ENCODE measurements at regions not wholly inside any gene's neighbourhood (a gene's known extent, or its start where the extent isn't known, plus 50 kb on each side); places are given as distances from the start of the nearest gene placed in this dataset.
A peak's percentile ranks its signal among the peaks of the same experiment; 100 is the strongest.
"Not testable (repeated sequence)": the region's sequence is repeated elsewhere in the genome, so short reads cannot be mapped to it uniquely, and the experiment has no call there.

- DNase-seq = no peak
- H3K9me3 ChIP-seq = no peaks in the 10 kb centered on the region
- H3K27ac ChIP-seq = no peak overlapping the region
- intact Hi-C loops (cut with DNase I; ENCODE audit: low total_unique reads) = no loop called here
- no peaks in the 10 kb centered on the region for H3K4me1 ChIP-seq
- no peaks in the 10 kb centered on the region for H3K36me3 ChIP-seq
- no peak for TF ChIP-seq POLR2A (IDR thresholded peaks at IDR 0.05)
- no peak for TF ChIP-seq CTCF (IDR thresholded peaks at IDR 0.05)
- H3K27me3 ChIP-seq = peaks cover 0 to 4% of the 10 kb centered on the region in 2 donors
- no peak overlapping the region for H3K4me3 ChIP-seq
These were observed 138.3 kb upstream of the SFSWAP start for GRCh38 chr12:131572626-131573025.

DNA sequence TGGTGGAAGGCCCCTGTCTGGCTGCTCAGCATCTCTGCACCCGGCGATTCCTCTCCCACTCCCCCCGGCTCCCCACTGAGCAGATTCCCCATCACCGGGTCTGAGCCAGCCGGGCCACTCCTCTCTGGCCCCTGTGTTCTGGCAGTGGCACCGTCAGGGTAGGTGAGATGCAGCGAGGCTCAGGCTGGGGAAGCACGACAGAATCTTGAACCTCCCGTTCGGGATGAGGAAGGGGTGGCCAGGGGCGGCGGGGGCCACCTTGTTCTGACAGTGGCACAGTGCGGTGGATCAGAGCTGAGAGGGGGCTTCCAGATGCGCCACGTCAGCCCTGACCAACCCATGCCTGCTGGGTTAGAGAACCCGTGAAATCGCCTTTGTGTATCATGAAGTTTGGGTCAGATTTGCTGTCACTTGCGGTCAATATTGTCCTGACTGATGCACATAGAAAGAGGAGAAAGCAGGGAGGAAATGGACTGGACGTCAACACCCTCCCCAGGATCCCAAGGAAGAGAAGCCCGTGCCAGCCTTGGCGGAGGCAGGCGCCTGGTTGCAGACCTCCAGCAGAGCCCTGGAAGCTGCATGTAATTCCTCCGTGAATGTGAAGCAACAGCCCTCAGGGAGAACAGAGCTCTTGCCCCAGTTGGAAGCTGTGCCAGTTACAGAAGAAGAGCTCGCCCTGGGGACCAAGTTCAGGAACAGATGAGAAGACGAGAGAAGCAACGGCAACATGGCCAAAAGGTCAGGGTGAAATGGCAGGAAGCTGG, 137.1 kb upstream of the SFSWAP start:
- no peak for TF ChIP-seq POLR2A (IDR thresholded peaks at IDR 0.05)
- no peak for TF ChIP-seq CTCF (IDR thresholded peaks at IDR 0.05)
- Histone ChIP-seq H3K27me3 (peaks cover 0 to 10% of the 10 kb centered on the region in 2 donors), H3K4me3 (no peak overlapping the region), H3K9me3 (no peaks in the 10 kb centered on the region), H3K4me1 (no peaks in the 10 kb centered on the region), H3K27ac (no peak overlapping the region), H3K36me3 (no peaks in the 10 kb centered on the region)
- intact Hi-C loops (cut with DNase I; ENCODE audit: low total_unique reads) = no loop called here
- DNase-seq = no peak

DNA sequence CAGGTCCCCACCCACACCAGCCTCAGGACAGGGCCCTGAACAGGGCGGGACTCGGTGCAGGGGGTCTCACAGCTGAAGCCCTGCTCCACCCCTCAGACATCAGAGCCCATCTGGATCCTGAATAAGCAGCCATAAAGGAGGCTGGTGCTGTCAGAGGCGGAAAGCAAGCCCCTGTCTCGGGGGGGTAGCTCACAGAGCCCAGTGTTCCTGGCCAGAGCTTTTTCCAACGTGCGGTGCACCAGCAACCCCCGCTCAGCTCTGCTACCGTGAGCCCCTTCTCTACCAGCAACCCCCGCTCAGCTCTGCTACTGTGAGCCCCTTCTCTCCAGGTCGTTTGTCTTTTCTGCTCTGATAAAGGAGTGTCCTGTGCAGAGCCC, 136.5 kb upstream of the SFSWAP start:
- intact Hi-C loops (cut with DNase I; ENCODE audit: low total_unique reads) = no loop called here
- Histone ChIP-seq H3K4me1 (no peaks in the 10 kb centered on the region), H3K27ac (no peak overlapping the region), H3K27me3 (peaks cover 0 to 10% of the 10 kb centered on the region in 2 donors), H3K36me3 (no peaks in the 10 kb centered on the region), H3K4me3 (no peak overlapping the region), H3K9me3 (no peaks in the 10 kb centered on the region)
- TF ChIP-seq POLR2A (IDR thresholded peaks at IDR 0.05) (no peak), CTCF (IDR thresholded peaks at IDR 0.05) (no peak)
- DNase-seq = no peak

GRCh38 chr12:131575371-131575770, 135.5 kb upstream of the SFSWAP start:
- no peaks in the 10 kb centered on the region for H3K4me1 ChIP-seq
- no peaks in the 10 kb centered on the region for H3K9me3 ChIP-seq
- no peaks in the 10 kb centered on the region for H3K36me3 ChIP-seq
- no peak overlapping the region for H3K4me3 ChIP-seq
- TF ChIP-seq POLR2A (IDR thresholded peaks at IDR 0.05) (no peak), CTCF (IDR thresholded peaks at IDR 0.05) (no peak)
- DNase-seq = no peak
- peaks cover 0 to 10% of the 10 kb centered on the region in 2 donors for H3K27me3 ChIP-seq
- intact Hi-C loops (cut with DNase I; ENCODE audit: low total_unique reads) = no loop called here
- H3K27ac ChIP-seq = no peak overlapping the region

- intact Hi-C loops (cut with DNase I; ENCODE audit: low total_unique reads); H3K4me3 ChIP-seq; H3K27me3 ChIP-seq; H3K27ac ChIP-seq; H3K4me1 ChIP-seq; H3K36me3 ChIP-seq; H3K9me3 ChIP-seq: not testable (repeated sequence)
- peak in 1 of 2 donors; percentile 40 for DNase-seq
These were observed 134.2 kb upstream of the SFSWAP start for GRCh38 chr12:131576734-131577133.

- no peaks in the 10 kb centered on the region for H3K9me3 ChIP-seq
- DNase-seq = no peak
- intact Hi-C loops (cut with DNase I; ENCODE audit: low total_unique reads) = no loop called here
- H3K27ac ChIP-seq = no peak overlapping the region
- peaks cover 0 to 6% of the 10 kb centered on the region in 2 donors for H3K27me3 ChIP-seq
- no peak overlapping the region for H3K4me3 ChIP-seq
- TF ChIP-seq POLR2A (IDR thresholded peaks at IDR 0.05) = no peak
- TF ChIP-seq CTCF (IDR thresholded peaks at IDR 0.05) = no peak
- no peaks in the 10 kb centered on the region for H3K4me1 ChIP-seq
- no peaks in the 10 kb centered on the region for H3K36me3 ChIP-seq
These were observed 133.1 kb upstream of the SFSWAP start for GRCh38 chr12:131577766-131578165.

Data from uterus (tissue), 3 donors.